ENCODE measurements at regions not wholly inside any gene's neighbourhood (a gene's known extent, or its start where the extent isn't known, plus 50 kb on each side); places are given as distances from the start of the nearest gene placed in this dataset.

- no peak for DNase-seq
Measured at GRCh38 chr20:43375591-43375990, 82.1 kb upstream of the SRSF6 start.

GRCh38 chr20:43372051-43372450 is 85.6 kb upstream of the SRSF6 start:
- intact Hi-C loops (cut with DNase I) = no loop called here
- Histone ChIP-seq H3K9me3 (no peaks in the 10 kb centered on the region), H3K4me3 (no peak overlapping the region), H3K27ac (no peak overlapping the region), H3K4me1 (no peaks in the 10 kb centered on the region), H3K36me3 (no peaks in the 10 kb centered on the region), H3K27me3 (peaks cover 0 to 6% (median 0%) of the 10 kb centered on the region in 7 donors)
- 68 to 73% methylated on average over 5 of the region's 5 CpGs for WGBS, 2 donors
- ATAC-seq (no peak), DNase-seq (no peak)
- no peak for TF ChIP-seq CTCF (IDR thresholded peaks at IDR 0.05)

More at GRCh38 chr20:43375591-43375990, 82.1 kb upstream of the SRSF6 start:
- 31 to 50% methylated on average over 1 of the region's 1 CpG for WGBS, 2 donors
- H3K4me1 ChIP-seq = no peaks in the 10 kb centered on the region
- no peak for TF ChIP-seq CTCF (IDR thresholded peaks at IDR 0.05)
- intact Hi-C loops (cut with DNase I) = no loop called here
- H3K36me3 ChIP-seq = no peaks in the 10 kb centered on the region
- peaks cover 0 to 6% (median 0%) of the 10 kb centered on the region in 7 donors for H3K27me3 ChIP-seq
- no peaks in the 10 kb centered on the region for H3K9me3 ChIP-seq
- no peak overlapping the region for H3K4me3 ChIP-seq
- ATAC-seq = no peak
- H3K27ac ChIP-seq = no peak overlapping the region

GRCh38 chr20:43365691-43366090 is 92.0 kb upstream of the SRSF6 start:
- ATAC-seq (no peak), DNase-seq (no peak)
- Histone ChIP-seq H3K9me3 (no peaks in the 10 kb centered on the region), H3K4me3 (no peak overlapping the region), H3K36me3 (no peaks in the 10 kb centered on the region), H3K27ac (no peak overlapping the region), H3K4me1 (no peaks in the 10 kb centered on the region), H3K27me3 (peaks cover 0 to 27% (median 13%) of the 10 kb centered on the region in 7 donors)
- intact Hi-C loops (cut with DNase I) = no loop called here
- 46 to 49% methylated on average over 10 of the region's 10 CpGs for WGBS, 2 donors
- TF ChIP-seq CTCF (IDR thresholded peaks at IDR 0.05) = no peak

GRCh38 chr20:43364001-43364400 is 93.7 kb upstream of the SRSF6 start:
- 81 to 86% methylated on average over 8 of the region's 8 CpGs for WGBS, 2 donors
- Histone ChIP-seq H3K27ac (no peak overlapping the region), H3K4me3 (no peak overlapping the region), H3K4me1 (no peaks in the 10 kb centered on the region), H3K9me3 (no peaks in the 10 kb centered on the region), H3K36me3 (no peaks in the 10 kb centered on the region), H3K27me3 (peaks cover 0 to 27% (median 13%) of the 10 kb centered on the region in 7 donors)
- no peak for DNase-seq
- intact Hi-C loops (cut with DNase I) = no loop called here
- ATAC-seq = no peak
- TF ChIP-seq CTCF (IDR thresholded peaks at IDR 0.05) = no peak

Data from heart right ventricle (tissue), 16 donors.